ENCODE measurements at regions not wholly inside any gene's neighbourhood (a gene's known extent, or its start where the extent isn't known, plus 50 kb on each side); places are given as distances from the start of the nearest gene placed in this dataset.
A peak's percentile ranks its signal among the peaks of the same experiment; 100 is the strongest.

DNA sequence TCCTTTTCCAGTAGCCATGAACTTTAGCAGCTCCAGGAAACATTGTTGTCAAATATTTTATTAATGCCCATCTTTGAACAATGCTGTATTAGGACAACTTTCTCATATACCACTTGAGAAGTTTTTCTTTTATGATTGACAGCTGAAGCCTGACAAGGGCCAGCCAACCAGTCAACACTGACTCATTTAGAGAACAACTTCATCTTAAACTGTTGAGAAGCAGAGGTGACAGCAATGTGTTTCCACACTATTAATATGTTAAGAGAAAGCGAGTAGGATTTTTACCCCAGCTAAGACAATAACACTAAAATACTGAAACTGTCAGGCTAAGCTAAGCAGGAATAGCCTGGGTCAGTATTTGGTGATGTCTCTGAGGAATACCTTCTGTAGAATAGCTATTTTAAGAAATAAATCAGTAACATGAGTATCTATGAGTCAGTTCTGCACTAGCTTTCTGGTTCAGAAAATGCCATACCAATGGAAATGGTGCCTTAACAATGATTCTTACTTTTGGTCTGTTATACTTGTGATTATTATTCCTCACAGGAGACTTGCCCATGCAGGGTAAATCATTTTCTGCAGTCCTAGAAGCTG is 168.8 kb upstream of the POT1 start:
- DNase-seq (ENCODE audit: low read depth, low spot score) = peak; percentile 17
- in situ Hi-C loops (cut with HindIII; ENCODE audit: low sequenced_read_pairs) = no loop called here
- TF ChIP-seq, protein P1, sequence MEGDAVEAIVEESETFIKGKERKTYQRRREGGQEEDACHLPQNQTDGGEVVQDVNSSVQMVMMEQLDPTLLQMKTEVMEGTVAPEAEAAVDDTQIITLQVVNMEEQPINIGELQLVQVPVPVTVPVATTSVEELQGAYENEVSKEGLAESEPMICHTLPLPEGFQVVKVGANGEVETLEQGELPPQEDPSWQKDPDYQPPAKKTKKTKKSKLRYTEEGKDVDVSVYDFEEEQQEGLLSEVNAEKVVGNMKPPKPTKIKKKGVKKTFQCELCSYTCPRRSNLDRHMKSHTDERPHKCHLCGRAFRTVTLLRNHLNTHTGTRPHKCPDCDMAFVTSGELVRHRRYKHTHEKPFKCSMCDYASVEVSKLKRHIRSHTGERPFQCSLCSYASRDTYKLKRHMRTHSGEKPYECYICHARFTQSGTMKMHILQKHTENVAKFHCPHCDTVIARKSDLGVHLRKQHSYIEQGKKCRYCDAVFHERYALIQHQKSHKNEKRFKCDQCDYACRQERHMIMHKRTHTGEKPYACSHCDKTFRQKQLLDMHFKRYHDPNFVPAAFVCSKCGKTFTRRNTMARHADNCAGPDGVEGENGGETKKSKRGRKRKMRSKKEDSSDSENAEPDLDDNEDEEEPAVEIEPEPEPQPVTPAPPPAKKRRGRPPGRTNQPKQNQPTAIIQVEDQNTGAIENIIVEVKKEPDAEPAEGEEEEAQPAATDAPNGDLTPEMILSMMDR (IDR thresholded peaks at IDR 0.05; ENCODE audit: low read depth, low read length) = no peak
- no peak overlapping the region for H3K4me3 ChIP-seq (ENCODE audit: low read depth, low read length)

DNA sequence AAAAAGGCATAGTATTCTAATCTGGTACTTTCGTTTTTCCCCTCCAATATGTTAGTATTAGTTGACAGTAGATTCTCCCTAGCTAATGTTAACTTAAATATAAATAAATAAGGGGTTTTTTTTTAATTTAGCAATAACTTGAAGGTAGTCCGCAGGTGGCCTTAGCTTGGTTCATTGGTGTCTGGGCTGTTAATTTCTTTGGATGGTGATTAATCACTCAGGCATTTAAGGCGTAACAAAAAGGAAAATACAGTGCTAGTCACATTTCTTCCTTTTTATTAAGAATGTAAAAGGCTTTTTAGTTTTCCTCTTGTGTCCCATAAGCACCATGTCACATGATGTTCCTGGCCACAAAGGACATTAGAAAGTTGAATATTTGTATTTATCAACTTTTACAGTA is 161.0 kb upstream of the POT1 start:
- in situ Hi-C loops (cut with HindIII; ENCODE audit: low sequenced_read_pairs) = no loop called here
- TF ChIP-seq, protein P1 (IDR thresholded peaks at IDR 0.05; ENCODE audit: low read depth, low read length) = no peak
- no peak for DNase-seq (ENCODE audit: low read depth, low spot score)
- H3K4me3 ChIP-seq (ENCODE audit: low read depth, low read length) = no peak overlapping the region

DNA sequence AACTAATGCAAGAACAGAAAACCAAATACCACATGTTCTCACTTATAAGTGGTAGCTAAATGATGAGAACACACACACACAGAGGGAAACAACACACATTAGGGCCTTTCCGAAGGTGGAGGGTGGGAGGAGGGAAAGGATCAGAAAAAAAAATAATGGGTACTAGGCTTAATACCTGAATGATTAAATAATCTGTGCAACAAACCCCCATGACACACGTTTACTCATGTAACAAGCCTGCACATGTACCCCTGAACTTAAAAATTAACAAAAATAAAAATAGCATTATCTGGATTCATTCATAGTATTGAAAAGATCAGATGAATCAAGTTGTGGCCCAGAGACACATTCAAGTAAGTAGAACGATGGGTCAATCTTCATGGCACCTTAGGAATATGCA is 159.5 kb upstream of the POT1 start:
- in situ Hi-C loops (cut with HindIII; ENCODE audit: low sequenced_read_pairs) = no loop called here
- no peak for DNase-seq (ENCODE audit: low read depth, low spot score)
- TF ChIP-seq, protein P1 (IDR thresholded peaks at IDR 0.05; ENCODE audit: low read depth, low read length) = no peak
- H3K4me3 ChIP-seq (ENCODE audit: low read depth, low read length) = no peak overlapping the region

DNA sequence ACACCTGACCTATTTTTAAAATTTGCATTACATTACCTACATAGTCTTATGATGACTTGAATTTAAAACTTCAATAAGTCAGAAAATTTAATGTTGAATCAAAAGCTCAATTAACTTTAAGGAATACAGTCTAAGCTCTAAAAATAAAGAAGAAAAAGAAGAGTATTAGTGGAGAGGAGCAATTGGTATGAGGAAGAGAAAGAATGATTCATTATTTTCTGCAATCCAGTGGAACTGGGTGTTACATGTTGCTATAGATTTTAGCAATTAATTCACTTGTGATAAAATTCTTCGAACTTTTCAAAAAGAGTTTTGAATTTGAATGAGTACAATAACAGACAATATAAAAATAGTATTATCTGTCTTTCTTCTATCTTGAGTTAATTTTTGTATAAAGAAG is 158.9 kb upstream of the POT1 start:
- TF ChIP-seq, protein P1 (IDR thresholded peaks at IDR 0.05; ENCODE audit: low read depth, low read length) = no peak
- H3K4me3 ChIP-seq (ENCODE audit: low read depth, low read length) = no peak overlapping the region
- in situ Hi-C loops (cut with HindIII; ENCODE audit: low sequenced_read_pairs) = no loop called here
- no peak for DNase-seq (ENCODE audit: low read depth, low spot score)

DNA sequence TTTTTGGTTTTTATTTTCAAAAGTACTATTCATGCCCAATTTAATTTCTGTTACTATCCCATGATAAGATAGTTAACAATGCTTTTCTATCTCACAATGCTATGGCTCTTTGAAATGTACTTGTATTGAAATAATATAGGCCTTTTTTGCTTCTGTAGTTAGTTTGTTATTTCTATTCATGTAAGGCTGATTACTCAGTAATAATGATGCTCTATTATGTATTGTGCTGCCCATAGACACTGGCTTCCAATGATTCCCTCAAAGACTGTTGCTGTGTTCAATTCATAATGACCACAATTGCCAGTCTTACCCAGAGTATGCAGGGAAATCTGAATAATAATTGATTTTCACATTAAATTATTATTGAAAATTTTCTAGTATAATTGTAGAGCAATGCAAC is 155.5 kb upstream of the POT1 start:
- in situ Hi-C loops (cut with HindIII; ENCODE audit: low sequenced_read_pairs) = no loop called here
- TF ChIP-seq, protein P1 (IDR thresholded peaks at IDR 0.05; ENCODE audit: low read depth, low read length) = no peak
- no peak overlapping the region for H3K4me3 ChIP-seq (ENCODE audit: low read depth, low read length)
- no peak for DNase-seq (ENCODE audit: low read depth, low spot score)

DNA sequence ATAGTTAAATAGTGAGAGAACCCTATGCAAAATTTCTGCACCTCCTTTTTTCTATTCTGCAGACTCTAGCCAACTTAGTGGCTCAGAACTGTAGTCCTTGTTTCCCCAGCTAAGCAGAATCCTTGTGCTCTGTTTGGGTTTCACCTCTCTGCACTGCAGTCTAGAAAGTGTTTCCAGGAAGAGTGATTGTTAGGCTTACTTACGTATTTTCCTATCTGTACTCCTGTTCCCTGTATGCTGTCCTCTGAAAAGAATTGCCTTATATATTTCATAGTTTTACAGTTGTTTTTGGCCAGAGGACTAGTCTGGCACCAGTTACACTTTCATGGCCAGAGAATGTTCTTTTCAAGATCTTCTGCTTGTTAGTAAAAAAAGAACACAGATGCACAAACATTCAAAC is 154.6 kb upstream of the POT1 start:
- TF ChIP-seq, protein P1 (IDR thresholded peaks at IDR 0.05; ENCODE audit: low read depth, low read length) = no peak
- no peak for DNase-seq (ENCODE audit: low read depth, low spot score)
- H3K4me3 ChIP-seq (ENCODE audit: low read depth, low read length) = no peak overlapping the region
- in situ Hi-C loops (cut with HindIII; ENCODE audit: low sequenced_read_pairs) = no loop called here

DNA sequence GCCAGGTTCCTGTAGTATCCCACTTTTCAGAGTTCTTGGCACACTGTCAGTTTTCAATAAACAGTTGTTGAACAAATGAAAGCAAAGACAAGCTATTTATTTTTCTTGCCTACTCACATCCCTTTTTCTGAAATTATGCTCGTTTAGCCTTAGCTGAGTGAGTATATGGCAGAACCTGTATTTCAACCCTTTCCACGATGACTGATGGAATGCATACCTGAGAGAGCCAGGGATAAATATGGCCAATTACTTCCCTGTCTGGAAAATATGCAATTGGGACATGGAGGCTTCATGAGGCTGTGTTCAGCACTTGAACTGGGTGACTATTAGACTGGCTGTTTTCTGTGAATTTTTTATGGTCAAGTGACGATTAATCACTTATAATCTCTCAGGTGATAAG is 144.5 kb upstream of the POT1 start:
- H3K4me3 ChIP-seq (ENCODE audit: low read depth, low read length) = no peak overlapping the region
- no peak for DNase-seq (ENCODE audit: low read depth, low spot score)
- TF ChIP-seq, protein P1 (IDR thresholded peaks at IDR 0.05; ENCODE audit: low read depth, low read length) = no peak
- in situ Hi-C loops (cut with HindIII; ENCODE audit: low sequenced_read_pairs) = no loop called here
